ENCODE measurements at regions not wholly inside any gene's neighbourhood (a gene's known extent, or its start where the extent isn't known, plus 50 kb on each side); places are given as distances from the start of the nearest gene placed in this dataset.

DNA sequence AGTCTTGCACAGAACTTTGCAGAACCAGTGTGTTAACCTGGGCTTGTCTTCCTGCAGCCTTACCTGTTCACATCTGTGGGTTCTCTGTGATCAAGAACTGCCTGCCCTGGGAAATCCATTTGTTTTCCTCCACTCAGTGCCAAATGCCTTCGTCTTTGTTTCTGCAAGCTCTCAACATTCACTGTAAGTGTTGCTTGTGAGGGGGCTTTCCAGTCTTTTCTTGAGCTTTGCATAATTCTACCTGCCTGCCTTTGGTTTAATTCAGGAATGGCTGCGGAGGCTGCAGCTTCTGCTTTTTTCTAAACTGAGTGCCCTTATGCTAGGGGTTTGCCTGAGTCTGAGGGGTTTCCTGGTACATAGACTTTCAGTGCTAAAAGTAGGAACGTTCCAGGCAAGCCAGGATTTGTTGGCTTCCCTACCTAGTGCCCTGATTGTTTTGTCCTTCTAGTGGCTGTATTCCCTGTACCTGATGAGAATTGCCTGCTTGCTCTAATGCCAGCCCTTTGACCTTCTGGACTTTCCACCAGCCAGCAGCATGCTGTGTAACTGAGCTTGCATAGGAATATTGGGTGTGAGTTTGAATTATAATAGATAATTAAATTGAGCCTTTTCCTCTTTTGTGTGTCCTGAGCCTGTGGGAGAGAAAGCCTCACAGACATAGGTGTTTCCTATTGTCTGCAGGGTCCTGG lies 96.6 kb upstream of the CLSTN2 start:
- no peak for DNase-seq (ENCODE audit: low read depth)
- H3K4me3 ChIP-seq (ENCODE audit: control insufficient read depth, low read depth, low read length), result no peak overlapping the region
- TF ChIP-seq, protein P1, sequence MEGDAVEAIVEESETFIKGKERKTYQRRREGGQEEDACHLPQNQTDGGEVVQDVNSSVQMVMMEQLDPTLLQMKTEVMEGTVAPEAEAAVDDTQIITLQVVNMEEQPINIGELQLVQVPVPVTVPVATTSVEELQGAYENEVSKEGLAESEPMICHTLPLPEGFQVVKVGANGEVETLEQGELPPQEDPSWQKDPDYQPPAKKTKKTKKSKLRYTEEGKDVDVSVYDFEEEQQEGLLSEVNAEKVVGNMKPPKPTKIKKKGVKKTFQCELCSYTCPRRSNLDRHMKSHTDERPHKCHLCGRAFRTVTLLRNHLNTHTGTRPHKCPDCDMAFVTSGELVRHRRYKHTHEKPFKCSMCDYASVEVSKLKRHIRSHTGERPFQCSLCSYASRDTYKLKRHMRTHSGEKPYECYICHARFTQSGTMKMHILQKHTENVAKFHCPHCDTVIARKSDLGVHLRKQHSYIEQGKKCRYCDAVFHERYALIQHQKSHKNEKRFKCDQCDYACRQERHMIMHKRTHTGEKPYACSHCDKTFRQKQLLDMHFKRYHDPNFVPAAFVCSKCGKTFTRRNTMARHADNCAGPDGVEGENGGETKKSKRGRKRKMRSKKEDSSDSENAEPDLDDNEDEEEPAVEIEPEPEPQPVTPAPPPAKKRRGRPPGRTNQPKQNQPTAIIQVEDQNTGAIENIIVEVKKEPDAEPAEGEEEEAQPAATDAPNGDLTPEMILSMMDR (conservative IDR thresholded peaks at IDR 0.05; ENCODE audit: control insufficient read depth, insufficient read depth, low read depth, low read length), result no peak

DNA sequence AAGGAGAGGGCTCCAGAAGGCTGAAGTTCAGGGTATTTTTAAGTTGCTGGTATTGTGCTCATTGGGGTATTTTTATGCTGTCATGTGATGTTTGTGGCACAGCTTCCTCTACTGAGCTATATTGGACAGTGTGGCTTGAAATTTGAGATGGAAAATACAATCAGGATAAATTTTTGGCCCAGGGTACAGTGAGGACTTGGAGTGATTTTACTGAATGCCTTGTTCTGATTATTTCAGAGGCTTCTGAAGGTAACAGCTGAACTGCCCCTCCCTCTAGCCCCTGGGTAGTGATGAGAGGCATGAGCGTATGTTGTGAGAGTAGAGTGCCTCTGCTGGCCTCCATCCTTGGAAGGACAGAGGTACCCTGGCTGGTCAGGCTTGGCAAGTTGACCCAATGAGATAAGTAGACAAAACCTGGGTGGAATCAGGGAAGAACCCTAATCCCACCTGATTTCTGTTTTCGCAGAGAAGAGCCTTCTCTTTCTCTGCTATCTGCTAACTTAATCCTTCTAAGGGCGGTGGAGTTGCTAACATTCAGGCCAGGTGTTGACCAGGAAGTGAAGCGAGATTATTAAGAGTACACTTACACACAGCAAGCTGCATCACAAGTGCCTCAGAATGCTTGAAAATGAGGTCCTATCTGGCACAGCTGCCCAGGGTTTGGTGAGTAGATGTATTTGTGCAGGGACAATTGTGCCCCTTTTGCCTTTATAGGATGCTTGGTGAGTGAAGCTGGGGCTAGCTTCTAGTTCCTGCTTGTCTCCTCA lies 98.1 kb upstream of the CLSTN2 start:
- DNase-seq (ENCODE audit: low read depth), result no peak
- TF ChIP-seq, protein P1 (conservative IDR thresholded peaks at IDR 0.05; ENCODE audit: control insufficient read depth, insufficient read depth, low read depth, low read length), result no peak
- no peak overlapping the region for H3K4me3 ChIP-seq (ENCODE audit: control insufficient read depth, low read depth, low read length)

DNA sequence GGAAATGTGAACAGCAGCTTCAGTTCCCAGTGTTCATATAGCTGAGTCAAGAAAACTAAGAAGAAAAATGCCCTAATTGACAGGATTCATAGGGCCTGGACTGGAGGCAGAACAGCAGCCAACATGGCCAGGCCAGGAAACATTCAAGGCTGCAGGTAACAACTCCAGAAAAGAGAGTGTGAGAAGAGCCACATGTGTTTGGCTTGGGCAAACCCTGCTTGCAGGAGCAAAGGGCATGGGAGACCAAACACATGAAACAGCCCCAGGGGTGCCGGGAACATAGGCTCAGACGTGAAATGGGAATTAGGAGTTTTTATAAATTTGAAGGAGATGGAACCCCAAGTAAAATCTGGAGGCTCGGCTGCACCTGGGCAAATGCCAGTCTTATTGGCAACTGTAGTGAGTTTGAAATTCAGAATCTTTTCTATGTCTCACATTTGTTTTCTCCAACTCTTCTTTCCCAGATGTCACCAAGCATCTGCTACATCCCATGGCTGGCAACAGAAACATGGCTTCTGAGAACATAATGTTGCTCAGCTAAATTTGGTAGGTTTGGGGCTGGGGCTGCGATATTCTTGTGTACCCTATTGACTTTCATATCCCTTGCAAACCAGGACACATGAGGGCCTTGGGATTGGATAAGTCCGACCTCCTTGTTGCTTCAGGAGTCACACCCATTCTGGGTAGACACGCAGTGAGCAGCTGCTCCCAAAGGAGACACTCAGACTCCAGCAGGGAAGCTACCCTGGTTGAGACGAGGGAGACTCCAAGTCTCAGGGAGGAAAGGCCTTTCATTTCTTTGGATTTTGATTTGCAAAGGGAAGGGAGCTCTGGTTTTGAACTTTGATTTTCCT lies 98.9 kb upstream of the CLSTN2 start:
- TF ChIP-seq, protein P1 (conservative IDR thresholded peaks at IDR 0.05; ENCODE audit: control insufficient read depth, insufficient read depth, low read depth, low read length), result no peak
- H3K4me3 ChIP-seq (ENCODE audit: control insufficient read depth, low read depth, low read length), result no peak overlapping the region
- DNase-seq (ENCODE audit: low read depth), result no peak

DNA sequence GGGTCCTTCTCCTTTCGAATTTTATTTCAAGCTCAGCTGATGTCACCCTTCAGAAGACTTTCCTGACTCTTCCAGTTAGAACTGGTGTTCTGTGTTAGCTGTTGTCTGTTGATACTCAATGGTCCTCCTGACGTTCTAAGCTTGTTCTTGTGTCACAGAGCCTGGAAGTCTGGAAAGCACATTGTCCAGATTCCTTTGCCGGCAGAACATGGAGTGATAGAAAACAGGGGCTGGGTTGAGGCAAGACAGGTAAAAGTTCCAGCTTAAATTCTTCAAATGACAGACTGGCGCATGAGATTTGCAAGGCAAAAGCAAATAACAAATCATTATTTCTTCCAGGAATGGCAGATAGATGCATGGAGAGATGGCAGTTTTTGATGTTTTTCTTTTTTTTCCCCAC lies 102.0 kb upstream of the CLSTN2 start:
- no peak for DNase-seq (ENCODE audit: low read depth)
- TF ChIP-seq, protein P1 (conservative IDR thresholded peaks at IDR 0.05; ENCODE audit: control insufficient read depth, insufficient read depth, low read depth, low read length), result no peak
- no peak overlapping the region for H3K4me3 ChIP-seq (ENCODE audit: control insufficient read depth, low read depth, low read length)

DNA sequence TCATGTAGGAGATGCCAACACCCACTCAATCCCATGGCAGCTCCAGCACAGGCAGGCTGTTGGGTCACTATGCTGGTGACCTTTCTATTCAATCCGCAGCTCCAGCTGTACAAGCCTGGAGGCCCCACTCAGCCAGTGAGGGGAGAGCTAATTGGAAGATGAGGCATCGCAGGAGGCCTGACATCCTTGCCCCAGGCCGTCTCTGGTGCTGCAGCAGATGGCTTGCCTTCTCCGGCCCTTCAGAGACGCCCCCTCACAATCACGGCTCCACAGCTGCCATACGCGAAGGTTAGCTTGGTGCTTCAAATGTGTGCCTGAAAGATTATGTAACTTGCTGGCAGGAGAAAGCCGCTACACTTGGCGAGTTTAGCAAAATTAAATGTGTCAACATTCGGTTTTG lies 104.2 kb upstream of the CLSTN2 start:
- DNase-seq (ENCODE audit: low read depth), result no peak
- TF ChIP-seq, protein P1 (conservative IDR thresholded peaks at IDR 0.05; ENCODE audit: control insufficient read depth, insufficient read depth, low read depth, low read length), result no peak
- no peak overlapping the region for H3K4me3 ChIP-seq (ENCODE audit: control insufficient read depth, low read depth, low read length)

DNA sequence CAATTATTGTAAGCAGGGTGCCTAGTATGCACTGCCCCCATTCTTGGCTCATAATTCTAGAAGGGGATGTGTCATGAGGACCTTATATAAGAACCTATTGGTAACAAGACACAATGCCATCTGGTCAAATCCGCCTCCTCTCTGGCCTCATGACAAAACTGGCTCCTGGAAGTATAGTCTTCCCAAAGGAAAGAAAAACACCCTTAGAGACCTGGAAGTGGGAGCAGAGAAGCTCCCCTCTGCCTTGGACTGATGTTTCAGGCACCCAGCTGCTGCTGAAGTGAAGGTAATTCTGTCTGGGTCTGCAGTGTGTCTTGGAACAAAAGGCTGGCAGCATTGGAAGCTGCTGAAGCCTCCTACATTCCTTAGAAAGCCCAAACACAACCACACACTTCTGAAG lies 107.2 kb upstream of the CLSTN2 start:
- TF ChIP-seq, protein P1 (conservative IDR thresholded peaks at IDR 0.05; ENCODE audit: control insufficient read depth, insufficient read depth, low read depth, low read length), result no peak
- no peak for DNase-seq (ENCODE audit: low read depth)
- H3K4me3 ChIP-seq (ENCODE audit: control insufficient read depth, low read depth, low read length), result no peak overlapping the region
